OCI-LY1 (cell line): ENCODE measurements at regions not wholly inside any gene's neighbourhood (a gene's known extent, or its start where the extent isn't known, plus 50 kb on each side); places are given as distances from the start of the nearest gene placed in this dataset.

Experiments used
- H2AFZ ChIP-seq: fragments of 200-600 bp; sonication (generic), shearing (Covaris generic); 2 replicates; pipeline ENCODE4 v1.6.0; 2014; ENCODE audit warnings: antibody characterized with exemption, mild to moderate bottlenecking, low read length
- H3F3A ChIP-seq: fragments of 200-600 bp; sonication (generic), shearing (Covaris generic); 2 replicates; pipeline ENCODE4 v1.6.0; 2014; ENCODE audit warnings: mild to moderate bottlenecking, antibody characterized with exemption, low read length, moderate library complexity; ENCODE audit not compliant: insufficient read depth
- H3K27ac ChIP-seq: fragments of 200-600 bp; sonication (generic); 2 replicates; pipeline ENCODE4 v1.5.1; 2014; ENCODE audit warnings: low read length, mixed run types, mild to moderate bottlenecking, low read depth; ENCODE audit not compliant: poor library complexity, severe bottlenecking
- H3K27me3 ChIP-seq: fragments of 200-600 bp; sonication (generic); 2 replicates; pipeline ENCODE4 v1.6.0; 2014; ENCODE audit warnings: antibody characterized with exemption, mild to moderate bottlenecking, low read length, moderate library complexity; ENCODE audit not compliant: insufficient read depth
- H3K36me3 ChIP-seq: fragments of 200-600 bp; sonication (generic); 2 replicates; pipeline ENCODE4 v1.6.1; 2014; ENCODE audit warnings: mild to moderate bottlenecking, antibody characterized with exemption, low read length, moderate library complexity, mixed read lengths; ENCODE audit not compliant: insufficient read depth
- H3K4me1 ChIP-seq: fragments of 200-600 bp; sonication (generic); 2 replicates; pipeline ENCODE4 v1.5.1; 2014; ENCODE audit warnings: mild to moderate bottlenecking, low read length, moderate library complexity; ENCODE audit not compliant: insufficient read depth, severe bottlenecking
- H3K4me2 ChIP-seq: fragments of 200-600 bp; sonication (generic), shearing (Covaris generic); 2 replicates; pipeline ENCODE4 v1.6.1; 2014; ENCODE audit warnings: low read length
- H3K4me3 ChIP-seq: fragments of 200-600 bp; sonication (generic); 2 replicates; pipeline ENCODE4 v1.5.1; 2014; ENCODE audit warnings: low read length, low read depth, mild to moderate bottlenecking, mixed read lengths; ENCODE audit not compliant: poor library complexity, severe bottlenecking
- H3K79me2 ChIP-seq: fragments of 200-600 bp; shearing (Covaris generic); 2 replicates; pipeline ENCODE4 v1.6.1; 2016; ENCODE audit warnings: mixed run types, low read length, mixed read lengths; ENCODE audit not compliant: insufficient read depth
- H3K9ac ChIP-seq: fragments of 200-600 bp; sonication (generic), shearing (Covaris generic); 2 replicates; pipeline ENCODE4 v1.6.1; 2014; ENCODE audit warnings: mild to moderate bottlenecking, low read length, mixed read lengths
- H3K9me2 ChIP-seq: fragments of 200-600 bp; sonication (generic), shearing (Covaris generic); 2 replicates; pipeline ENCODE4 v1.6.1; 2014; ENCODE audit warnings: low read depth, mild to moderate bottlenecking, low read length, mixed read lengths
- H3K9me3 ChIP-seq: fragments of 200-600 bp; shearing (Covaris generic); 2 replicates; pipeline ENCODE4 v1.6.1; 2014; ENCODE audit warnings: low read length, mixed read lengths
- H4K20me1 ChIP-seq: fragments of 200-600 bp; sonication (generic), shearing (Covaris generic); 2 replicates; pipeline ENCODE4 v1.6.0; 2016; ENCODE audit warnings: mild to moderate bottlenecking, low read length; ENCODE audit not compliant: insufficient read depth
- CTCF ChIP-seq: fragments of 200-600 bp; sonication (generic), shearing (Covaris generic); IDR thresholded peaks from 2 replicates; pipeline ENCODE4 v1.5.1; 2017; ENCODE audit warnings: mild to moderate bottlenecking, antibody characterized with exemption, low read length, moderate library complexity, mixed read lengths
- EZH2 ChIP-seq: fragments of 200-600 bp; sonication (generic), shearing (Covaris generic); IDR thresholded peaks from 2 replicates; pipeline ENCODE4 v1.8.0; 2017; ENCODE audit warnings: borderline replicate concordance, mixed run types, mild to moderate bottlenecking, antibody characterized with exemption, low read length, moderate library complexity, mixed read lengths

DNA sequence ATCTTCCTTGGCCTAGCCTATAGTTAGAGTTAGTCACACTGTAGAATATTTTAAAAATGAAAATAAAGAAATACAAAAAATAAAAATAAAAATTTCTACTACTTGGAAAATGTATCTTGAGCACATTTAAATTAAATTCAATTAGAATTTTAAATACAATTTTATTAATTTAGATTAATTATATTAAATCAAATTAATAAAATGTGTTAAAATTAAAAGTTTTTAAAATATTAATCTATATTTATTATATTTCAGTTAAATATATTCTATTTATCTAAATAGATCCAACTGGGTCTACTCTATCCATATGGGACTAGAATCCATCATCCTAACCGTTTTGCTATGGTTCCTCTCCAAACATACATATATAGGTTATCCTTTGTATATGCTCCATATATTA, 588.3 kb upstream of the TMPRSS15 start:
- H3K79me2 ChIP-seq: no peaks in the 10 kb centered on the region
- no peak overlapping the region for H3K27ac ChIP-seq
- H3F3A ChIP-seq: no peaks in the 10 kb centered on the region
- H3K9me3 ChIP-seq: no peaks in the 10 kb centered on the region
- peaks cover 10% of the 10 kb centered on the region for H3K4me1 ChIP-seq
- H3K36me3 ChIP-seq: no peaks in the 10 kb centered on the region
- no peak overlapping the region for H3K9ac ChIP-seq
- no peaks in the 10 kb centered on the region for H4K20me1 ChIP-seq
- no peak overlapping the region for H2AFZ ChIP-seq
- no peaks in the 10 kb centered on the region for H3K27me3 ChIP-seq
- no peak overlapping the region for H3K4me2 ChIP-seq
- no peaks in the 10 kb centered on the region for H3K9me2 ChIP-seq
- TF ChIP-seq EZH2: no peak
- no peak for TF ChIP-seq CTCF
- H3K4me3 ChIP-seq: no peak overlapping the region

- H3K79me2 ChIP-seq: no peaks in the 10 kb centered on the region
These were observed 606.7 kb upstream of the TMPRSS15 start for GRCh38 chr21:19010251-19010650.

DNA sequence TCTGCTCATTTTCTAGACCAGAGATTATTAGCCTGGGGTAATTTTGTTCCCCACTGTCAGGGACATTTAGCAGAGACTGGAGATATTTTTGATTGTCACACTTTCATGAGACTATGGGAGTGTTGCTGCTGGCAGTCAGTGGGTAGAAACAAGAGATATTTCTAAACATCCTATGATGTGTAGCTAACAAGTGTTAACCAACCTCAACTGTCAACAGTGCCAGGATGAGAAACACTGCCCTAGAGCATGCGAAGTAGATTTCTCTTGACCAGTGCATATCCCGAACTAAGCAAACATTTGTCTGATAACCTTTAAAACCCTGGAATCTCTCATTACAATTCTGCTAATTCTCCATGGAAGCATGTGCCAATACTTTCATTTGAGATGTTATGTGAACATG, 607.4 kb upstream of the TMPRSS15 start:
- TF ChIP-seq EZH2 (no peak), CTCF (no peak)
- Histone ChIP-seq H4K20me1 (no peaks in the 10 kb centered on the region), H3K36me3 (no peaks in the 10 kb centered on the region), H3K9me2 (no peaks in the 10 kb centered on the region), H3K27me3 (no peaks in the 10 kb centered on the region), H3K4me3 (no peak overlapping the region), H3K4me2 (no peak overlapping the region), H2AFZ (no peak overlapping the region), H3K9me3 (no peaks in the 10 kb centered on the region), H3K9ac (no peak overlapping the region), H3K4me1 (no peaks in the 10 kb centered on the region), H3K79me2 (no peaks in the 10 kb centered on the region), H3F3A (no peaks in the 10 kb centered on the region), H3K27ac (no peak overlapping the region)

More at GRCh38 chr21:19010251-19010650, 606.7 kb upstream of the TMPRSS15 start:
- H3K27ac ChIP-seq: no peak overlapping the region
- no peak overlapping the region for H3K4me3 ChIP-seq
- no peak overlapping the region for H2AFZ ChIP-seq
- no peaks in the 10 kb centered on the region for H3F3A ChIP-seq
- H4K20me1 ChIP-seq: no peaks in the 10 kb centered on the region
- no peaks in the 10 kb centered on the region for H3K27me3 ChIP-seq
- H3K36me3 ChIP-seq: no peaks in the 10 kb centered on the region
- no peak for TF ChIP-seq EZH2
- no peak for TF ChIP-seq CTCF
- H3K4me2 ChIP-seq: no peak overlapping the region
- no peaks in the 10 kb centered on the region for H3K9me2 ChIP-seq
- no peaks in the 10 kb centered on the region for H3K4me1 ChIP-seq
- no peak overlapping the region for H3K9ac ChIP-seq
- no peaks in the 10 kb centered on the region for H3K9me3 ChIP-seq
